Thoracic aorta (tissue), 2 donors: ENCODE measurements at regions not wholly inside any gene's neighbourhood (a gene's known extent, or its start where the extent isn't known, plus 50 kb on each side); places are given as distances from the start of the nearest gene placed in this dataset.

Experiments
- ATAC-seq: fragments of 150-250 bp; one replicate; pipeline ENCODE4 v1.8.0; 2017; ENCODE audit warnings: low read depth; ENCODE audit not compliant: insufficient number of reproducible peaks, low FRiP score
- DNase-seq: peaks from one replicate; pipeline ENCODE4 v3.0.0-alpha.2; 2020; ENCODE audit warnings: low spot score
- H3K27ac ChIP-seq, 2 donors: fragments of 200-600 bp; sonication (generic); 1 replicate in 1 of 2; 2 replicates in 1 of 2; pipeline ENCODE4 v1.5.1; 2016; ENCODE audit warnings: mild to moderate bottlenecking in 2 of 2, moderate library complexity in 2 of 2
- H3K27me3 ChIP-seq: fragments of 200-600 bp; sonication (generic); replicated peaks from 2 replicates; pipeline ENCODE4 v1.6.0; 2016; ENCODE audit warnings: mild to moderate bottlenecking; ENCODE audit not compliant: insufficient read depth
- H3K36me3 ChIP-seq: fragments of 200-600 bp; sonication (generic); one replicate; pipeline ENCODE4 v1.5.1; 2016
- H3K4me1 ChIP-seq, 2 donors: fragments of 200-600 bp; sonication (generic); 1 replicate in 1 of 2; 2 replicates in 1 of 2; pipeline versions ENCODE4 v1.5.1 to v1.6.0; 2016; ENCODE audit warnings: low read depth in 2 of 2, mild to moderate bottlenecking in 1 of 2; ENCODE audit not compliant: control insufficient read depth in 1 of 2
- H3K4me3 ChIP-seq: fragments of 200-600 bp; sonication (generic); 2 replicates; pipeline ENCODE4 v1.5.1; 2016; ENCODE audit warnings: mild to moderate bottlenecking
- H3K9me3 ChIP-seq: fragments of 200-600 bp; sonication (generic); 2 replicates; pipeline ENCODE4 v1.5.1; 2016
- CTCF ChIP-seq: fragments of 200-600 bp; sonication (generic); IDR thresholded peaks from one replicate; pipeline ENCODE4 v1.5.1; 2019; ENCODE audit warnings: antibody characterized with exemption

GRCh38 chr1:214896921-214897320 is 185.6 kb upstream of the KCNK2 start:
- no peaks in the 10 kb centered on the region for H3K36me3 ChIP-seq
- no peaks in the 10 kb centered on the region for H3K4me1 ChIP-seq
- no peak for TF ChIP-seq CTCF
- no peak overlapping the region for H3K27ac ChIP-seq
- no peak for DNase-seq
- no peak overlapping the region for H3K4me3 ChIP-seq
- ATAC-seq, result no peak
- no peaks in the 10 kb centered on the region for H3K27me3 ChIP-seq
- H3K9me3 ChIP-seq, result no peaks in the 10 kb centered on the region

GRCh38 chr1:214897581-214897980 is 185.0 kb upstream of the KCNK2 start:
- no peaks in the 10 kb centered on the region for H3K4me1 ChIP-seq
- H3K27me3 ChIP-seq, result no peaks in the 10 kb centered on the region
- DNase-seq, result no peak
- H3K4me3 ChIP-seq, result no peak overlapping the region
- no peak for TF ChIP-seq CTCF
- no peak for ATAC-seq
- no peaks in the 10 kb centered on the region for H3K36me3 ChIP-seq
- H3K9me3 ChIP-seq, result no peaks in the 10 kb centered on the region
- no peak overlapping the region for H3K27ac ChIP-seq

- no peak for ATAC-seq
These were observed 184.4 kb upstream of the KCNK2 start for GRCh38 chr1:214898161-214898560.

GRCh38 chr1:214898718-214899117 is 183.8 kb upstream of the KCNK2 start:
- TF ChIP-seq CTCF, result no peak
- ATAC-seq (no peak), DNase-seq (no peak)
- Histone ChIP-seq H3K36me3 (no peaks in the 10 kb centered on the region), H3K4me1 (no peaks in the 10 kb centered on the region), H3K4me3 (no peak overlapping the region), H3K9me3 (no peaks in the 10 kb centered on the region), H3K27me3 (no peaks in the 10 kb centered on the region), H3K27ac (no peak overlapping the region)

More at GRCh38 chr1:214898161-214898560, 184.4 kb upstream of the KCNK2 start:
- Histone ChIP-seq H3K4me1 (no peaks in the 10 kb centered on the region), H3K4me3 (no peak overlapping the region), H3K36me3 (no peaks in the 10 kb centered on the region), H3K27ac (no peak overlapping the region), H3K27me3 (no peaks in the 10 kb centered on the region), H3K9me3 (no peaks in the 10 kb centered on the region)
- TF ChIP-seq CTCF, result no peak
- DNase-seq, result no peak

GRCh38 chr1:214899908-214900460 is 182.6 kb upstream of the KCNK2 start:
- H3K36me3 ChIP-seq, result no peaks in the 10 kb centered on the region
- no peak overlapping the region for H3K27ac ChIP-seq
- no peak for ATAC-seq
- H3K9me3 ChIP-seq, result no peaks in the 10 kb centered on the region
- no peaks in the 10 kb centered on the region for H3K4me1 ChIP-seq
- no peak for TF ChIP-seq CTCF
- DNase-seq, result no peak
- no peak overlapping the region for H3K4me3 ChIP-seq
- H3K27me3 ChIP-seq, result no peaks in the 10 kb centered on the region
